Uterus (tissue), 3 donors: ENCODE measurements at regions not wholly inside any gene's neighbourhood (a gene's known extent, or its start where the extent isn't known, plus 50 kb on each side); places are given as distances from the start of the nearest gene placed in this dataset.

ENCODE experiments used
- DNase-seq, 2 donors: peaks; one replicate each; pipeline ENCODE4 v3.0.0-alpha.2; 2019 to 2020
- H3K27ac ChIP-seq, 2 donors: fragments of 200-600 bp; sonication (generic); 1 replicate in 1 of 2; 2 replicates in 1 of 2; pipeline ENCODE4 v1.5.1; 2016 to 2018
- H3K27me3 ChIP-seq, 2 donors: fragments of 200-600 bp; sonication (generic); one replicate each; pipeline ENCODE4 v1.5.1; 2018 to 2019; ENCODE audit warnings: control low read depth in 1 of 2
- H3K36me3 ChIP-seq, 2 donors: fragments of 200-600 bp; sonication (generic); one replicate each; pipeline ENCODE4 v1.5.1; 2019; ENCODE audit warnings: control low read depth in 1 of 2
- H3K4me1 ChIP-seq, 2 donors: fragments of 200-600 bp; sonication (generic); one replicate each; pipeline ENCODE4 v1.5.1; 2018 to 2019; ENCODE audit warnings: control low read depth in 1 of 2
- H3K4me3 ChIP-seq, 2 donors: fragments of 200-600 bp; sonication (generic); 1 replicate in 1 of 2; 2 replicates in 1 of 2; pipeline ENCODE4 v1.5.1; 2018 to 2019; ENCODE audit warnings: mild to moderate bottlenecking in 1 of 2
- H3K9me3 ChIP-seq, 2 donors: fragments of 200-600 bp; sonication (generic); one replicate each; pipeline ENCODE4 v1.5.1; 2019; ENCODE audit warnings: control low read depth in 1 of 2
- CTCF ChIP-seq, 4 experiments: fragments of 200-600 bp in 2 of 4; fragments of 450-650 bp in 2 of 4; sonication (generic) in 2 of 4; IDR thresholded peaks; one replicate each; pipeline ENCODE4 v1.5.1; 2016 to 2019; ENCODE audit warnings: antibody characterized with exemption in 4 of 4, mild to moderate bottlenecking in 2 of 4, moderate library complexity in 1 of 4
- POLR2A ChIP-seq, 2 donors: fragments of 450-650 bp; IDR thresholded peaks; one replicate each; pipeline ENCODE4 v1.6.1; 2016; ENCODE audit warnings: antibody characterized with exemption in 2 of 2, mild to moderate bottlenecking in 1 of 2, moderate library complexity in 1 of 2
- intact Hi-C: fragments of 100-400 bp; cut with DNase I; formaldehyde crosslinking; loops from one replicate; pipeline ENCODE4 v1.15.1; 2023; ENCODE audit warnings: low total_unique reads
- donor health status: DM: yes; HTN: yes; CAD: no.

GRCh38 chr4:41456559-41457101 is 81.3 kb upstream of the LIMCH1 start:
- no peaks in the 10 kb centered on the region for H3K9me3 ChIP-seq
- H3K27me3 ChIP-seq: no peaks in the 10 kb centered on the region
- no peaks in the 10 kb centered on the region for H3K36me3 ChIP-seq
- TF ChIP-seq CTCF (IDR thresholded peaks at IDR 0.05) (no peak), POLR2A (IDR thresholded peaks at IDR 0.05) (no peak)
- H3K4me3 ChIP-seq: no peak overlapping the region
- H3K4me1 ChIP-seq: no peaks in the 10 kb centered on the region
- no peak for DNase-seq
- H3K27ac ChIP-seq: no peak overlapping the region
- intact Hi-C loops: no loop called here

- H3K36me3 ChIP-seq: no peaks in the 10 kb centered on the region
- DNase-seq: no peak
- intact Hi-C loops: no loop called here
Observed at GRCh38 chr4:41458689-41459088, 79.3 kb upstream of the LIMCH1 start.

DNA sequence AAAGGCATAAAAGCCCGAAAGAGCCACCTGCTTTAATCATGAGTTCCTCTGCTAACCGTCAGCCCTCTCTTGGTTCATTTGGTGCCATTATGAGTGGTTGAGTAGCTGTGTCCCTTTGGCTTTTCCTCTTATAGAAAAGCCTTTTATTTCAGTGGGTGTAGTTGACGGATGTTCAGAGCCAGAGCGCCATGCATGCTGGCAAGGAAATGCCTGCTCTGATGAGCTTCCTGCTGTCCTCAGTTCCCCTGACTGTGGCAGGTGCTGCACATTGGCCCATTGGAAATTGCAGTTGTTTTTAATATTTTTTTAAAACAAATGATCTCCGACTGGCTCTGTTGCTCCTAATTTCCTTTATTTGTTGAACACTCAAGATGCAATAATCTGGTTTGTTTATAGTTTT is 77.3 kb upstream of the LIMCH1 start:
- H3K4me1 ChIP-seq: no peaks in the 10 kb centered on the region
- intact Hi-C loops: no loop called here

More at GRCh38 chr4:41458689-41459088, 79.3 kb upstream of the LIMCH1 start:
- Histone ChIP-seq H3K4me3 (no peak overlapping the region), H3K27me3 (no peaks in the 10 kb centered on the region), H3K27ac (no peak overlapping the region), H3K4me1 (no peaks in the 10 kb centered on the region), H3K9me3 (no peaks in the 10 kb centered on the region)
- TF ChIP-seq POLR2A (IDR thresholded peaks at IDR 0.05) (no peak), CTCF (IDR thresholded peaks at IDR 0.05) (no peak)

DNA sequence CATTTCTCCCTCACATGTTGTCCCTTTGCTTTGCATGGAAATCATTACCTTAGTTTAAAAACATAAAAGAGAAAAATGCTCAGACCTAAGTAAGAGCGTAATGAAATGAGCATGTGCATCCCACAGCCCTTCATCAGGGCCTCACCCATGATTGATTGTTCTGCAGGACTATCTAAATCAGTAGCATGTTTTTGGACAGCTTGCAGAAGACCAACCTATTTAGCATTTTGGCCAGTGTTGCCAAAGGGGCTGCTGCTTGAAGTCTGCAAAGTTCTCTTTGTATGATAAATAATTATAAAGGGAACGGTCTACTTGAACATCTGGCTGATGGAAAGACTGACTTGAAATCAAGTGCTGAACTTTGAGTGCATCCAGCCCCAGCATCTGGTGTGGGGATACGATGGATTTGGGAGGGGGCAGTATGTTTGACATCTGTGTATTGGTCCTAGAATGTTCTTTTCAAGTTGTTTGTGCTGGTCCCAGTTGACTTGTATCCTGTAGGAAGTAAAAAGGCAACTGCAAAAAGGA is 76.1 kb upstream of the LIMCH1 start:
- no peaks in the 10 kb centered on the region for H3K36me3 ChIP-seq
- H3K4me1 ChIP-seq: no peaks in the 10 kb centered on the region
- H3K27me3 ChIP-seq: no peaks in the 10 kb centered on the region
- intact Hi-C loops: no loop called here
- H3K4me3 ChIP-seq: no peak overlapping the region
- no peak for DNase-seq
- no peaks in the 10 kb centered on the region for H3K9me3 ChIP-seq
- TF ChIP-seq POLR2A (IDR thresholded peaks at IDR 0.05) (no peak), CTCF (IDR thresholded peaks at IDR 0.05) (no peak)
- H3K27ac ChIP-seq: no peak overlapping the region

More for the DNA sequence above, 77.3 kb upstream of the LIMCH1 start:
- DNase-seq: no peak
- Histone ChIP-seq H3K27ac (no peak overlapping the region), H3K4me3 (no peak overlapping the region), H3K27me3 (no peaks in the 10 kb centered on the region), H3K36me3 (no peaks in the 10 kb centered on the region), H3K9me3 (no peaks in the 10 kb centered on the region)
- TF ChIP-seq CTCF (IDR thresholded peaks at IDR 0.05) (no peak), POLR2A (IDR thresholded peaks at IDR 0.05) (no peak)

GRCh38 chr4:41465146-41465761 is 72.7 kb upstream of the LIMCH1 start:
- Histone ChIP-seq H3K27me3 (no peaks in the 10 kb centered on the region), H3K9me3 (no peaks in the 10 kb centered on the region), H3K4me1 (no peaks in the 10 kb centered on the region), H3K36me3 (no peaks in the 10 kb centered on the region), H3K4me3 (no peak overlapping the region), H3K27ac (no peak overlapping the region)
- intact Hi-C loops: no loop called here
- DNase-seq: no peak
- TF ChIP-seq POLR2A (IDR thresholded peaks at IDR 0.05) (no peak), CTCF (IDR thresholded peaks at IDR 0.05) (no peak)
